ENCODE measurements at regions not wholly inside any gene's neighbourhood (a gene's known extent, or its start where the extent isn't known, plus 50 kb on each side); places are given as distances from the start of the nearest gene placed in this dataset.
"Not testable (repeated sequence)": the region's sequence is repeated elsewhere in the genome, so short reads cannot be mapped to it uniquely, and the experiment has no call there.

GRCh38 chr5:85375525-85375924, 990.8 kb upstream of the EDIL3 start:
- DNase-seq, result no peak
- no peak overlapping the region for H3K4me3 ChIP-seq
- H3K27me3 ChIP-seq, result no peaks in the 10 kb centered on the region
- TF ChIP-seq EP300 (IDR thresholded peaks at IDR 0.05), result no peak
- TF ChIP-seq POLR2A (IDR thresholded peaks at IDR 0.05), result no peak
- no peak for TF ChIP-seq POLR2AphosphoS5 (IDR thresholded peaks at IDR 0.05)
- H3K4me1 ChIP-seq, result no peaks in the 10 kb centered on the region
- WGBS, 2 donors, result 53 to 55% methylated on average over 4 of the region's 4 CpGs
- no peaks in the 10 kb centered on the region for H3K36me3 ChIP-seq
- intact Hi-C loops (cut with DNase I), result no loop called here
- H3K9me3 ChIP-seq, result no peaks in the 10 kb centered on the region
- no peak overlapping the region for H3K27ac ChIP-seq

- WGBS, 2 donors, result 79 to 84% methylated on average over 3 of the region's 3 CpGs
Measured at GRCh38 chr5:85388770-85389169, 1004.1 kb upstream of the EDIL3 start.

DNA sequence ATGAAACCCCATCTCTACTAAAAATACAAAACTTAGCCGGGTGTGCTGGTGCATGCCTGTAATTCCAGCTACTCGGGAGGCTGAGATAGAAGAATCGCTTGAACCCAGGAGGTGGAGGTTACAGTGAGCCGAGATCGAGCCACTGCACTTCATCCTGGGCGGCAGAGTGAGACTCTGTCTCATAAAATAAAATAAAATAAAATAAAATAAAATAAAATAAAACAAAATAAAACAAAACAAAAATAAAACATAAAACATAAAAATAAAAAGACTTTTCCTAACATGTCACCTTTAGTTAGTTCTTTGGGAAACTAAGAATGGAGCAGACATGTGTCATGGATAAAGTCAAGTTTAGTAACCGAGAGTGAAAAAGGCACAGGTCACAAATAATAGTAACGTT, 1007.6 kb upstream of the EDIL3 start:
- DNase-seq; H3K9me3 ChIP-seq; H3K27me3 ChIP-seq; H3K27ac ChIP-seq; H3K4me3 ChIP-seq; H3K36me3 ChIP-seq; intact Hi-C loops (cut with DNase I); H3K4me1 ChIP-seq: not testable (repeated sequence)
- 83 to 92% methylated on average over 8 of the region's 8 CpGs for WGBS, 2 donors

More at GRCh38 chr5:85388770-85389169, 1004.1 kb upstream of the EDIL3 start:
- DNase-seq, result no peak
- Histone ChIP-seq H3K9me3 (peaks cover 0 to 2% (median 0%) of the 10 kb centered on the region in 4 donors), H3K36me3 (no peaks in the 10 kb centered on the region), H3K27ac (no peak overlapping the region), H3K4me3 (no peak overlapping the region), H3K4me1 (no peaks in the 10 kb centered on the region), H3K27me3 (no peaks in the 10 kb centered on the region)
- intact Hi-C loops (cut with DNase I), result no loop called here
- TF ChIP-seq POLR2AphosphoS5 (IDR thresholded peaks at IDR 0.05), result no peak
- TF ChIP-seq POLR2A (IDR thresholded peaks at IDR 0.05), result no peak
- TF ChIP-seq EP300 (IDR thresholded peaks at IDR 0.05), result no peak
- no peak for TF ChIP-seq CTCF (IDR thresholded peaks at IDR 0.05)

- H3K9me3 ChIP-seq, result no peaks in the 10 kb centered on the region
- no peaks in the 10 kb centered on the region for H3K4me1 ChIP-seq
- no peaks in the 10 kb centered on the region for H3K36me3 ChIP-seq
- no peak for TF ChIP-seq POLR2AphosphoS5 (IDR thresholded peaks at IDR 0.05)
- no peak for DNase-seq
- 65 to 86% methylated on average over 1 of the region's 1 CpG for WGBS, 2 donors
- no peak overlapping the region for H3K4me3 ChIP-seq
- H3K27me3 ChIP-seq, result no peaks in the 10 kb centered on the region
- no peak overlapping the region for H3K27ac ChIP-seq
- intact Hi-C loops (cut with DNase I), result no loop called here
Measured at GRCh38 chr5:85395526-85395925, 1010.8 kb upstream of the EDIL3 start.

GRCh38 chr5:85397451-85397850, 1012.8 kb upstream of the EDIL3 start:
- no peaks in the 10 kb centered on the region for H3K36me3 ChIP-seq
- intact Hi-C loops (cut with DNase I), result no loop called here
- 90 to 94% methylated on average over 2 of the region's 2 CpGs for WGBS, 2 donors
- H3K27me3 ChIP-seq, result no peaks in the 10 kb centered on the region
- TF ChIP-seq POLR2A (IDR thresholded peaks at IDR 0.05) (no peak), CTCF (IDR thresholded peaks at IDR 0.05) (no peak), EP300 (IDR thresholded peaks at IDR 0.05) (no peak), POLR2AphosphoS5 (IDR thresholded peaks at IDR 0.05) (no peak)
- H3K4me1 ChIP-seq, result no peaks in the 10 kb centered on the region
- H3K27ac ChIP-seq, result no peak overlapping the region
- DNase-seq, result no peak
- no peak overlapping the region for H3K4me3 ChIP-seq
- no peaks in the 10 kb centered on the region for H3K9me3 ChIP-seq

DNA sequence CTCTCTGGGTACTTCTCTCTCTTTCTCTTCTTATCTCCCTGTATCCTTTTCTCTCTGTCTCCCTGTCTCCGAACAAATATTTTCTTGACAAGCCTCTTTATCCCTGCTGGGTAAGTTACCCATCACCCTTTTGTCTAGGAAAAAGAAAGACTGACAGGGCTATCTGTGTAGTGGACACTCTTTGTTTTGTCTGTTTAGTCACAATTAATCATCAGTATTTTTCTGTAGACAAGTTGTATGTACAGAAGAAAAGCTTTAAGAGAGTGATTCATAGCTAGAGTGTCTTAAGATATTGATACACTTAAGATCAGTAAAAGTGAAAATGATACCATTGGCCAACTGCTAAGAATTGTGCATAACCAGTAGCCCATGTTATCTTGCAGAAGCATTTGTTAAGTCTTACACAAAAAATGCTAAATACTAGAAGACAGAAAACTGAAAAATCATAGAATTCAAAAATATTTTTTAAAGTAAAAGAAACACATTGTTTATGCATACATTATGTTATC, 1043.8 kb upstream of the EDIL3 start:
- Histone ChIP-seq H3K36me3 (no peaks in the 10 kb centered on the region), H3K27me3 (no peaks in the 10 kb centered on the region), H3K4me3 (no peak overlapping the region), H3K4me1 (no peaks in the 10 kb centered on the region), H3K9me3 (peaks cover 0 to 6% (median 0%) of the 10 kb centered on the region in 4 donors), H3K27ac (no peak overlapping the region)
- DNase-seq, result no peak
- intact Hi-C loops (cut with DNase I), result no loop called here
- TF ChIP-seq CTCF (IDR thresholded peaks at IDR 0.05) (no peak), EP300 (IDR thresholded peaks at IDR 0.05) (no peak)
- WGBS, 2 donors, result 82 to 84% methylated on average over 1 of the region's 1 CpG

- H3K9me3 ChIP-seq; H3K36me3 ChIP-seq; intact Hi-C loops (cut with DNase I); DNase-seq; H3K27ac ChIP-seq; H3K4me3 ChIP-seq; H3K27me3 ChIP-seq; H3K4me1 ChIP-seq: not testable (repeated sequence)
- WGBS, 2 donors, result 85 to 87% methylated on average over 7 of the region's 7 CpGs
Measured at GRCh38 chr5:85431726-85432125, 1047.0 kb upstream of the EDIL3 start.
